ENCODE measurements at regions not wholly inside any gene's neighbourhood (a gene's known extent, or its start where the extent isn't known, plus 50 kb on each side); places are given as distances from the start of the nearest gene placed in this dataset.

GRCh38 chr14:51568366-51568765 lies 83.3 kb upstream of the FRMD6 start:
- TF ChIP-seq CTCF (IDR thresholded peaks at IDR 0.05; ENCODE audit: borderline replicate concordance, extremely low read depth, low read length, poor library complexity, severe bottlenecking) (no peak), EZH2 (IDR thresholded peaks at IDR 0.05; ENCODE audit: borderline replicate concordance, low read depth, low read length, severe bottlenecking) (no peak)
